AG08395 (cell line): ENCODE measurements at regions not wholly inside any gene's neighbourhood (a gene's known extent, or its start where the extent isn't known, plus 50 kb on each side); places are given as distances from the start of the nearest gene placed in this dataset.
"Not testable (repeated sequence)": the region's sequence is repeated elsewhere in the genome, so short reads cannot be mapped to it uniquely, and the experiment has no call there.

Experiments used
- DNase-seq: peaks from one replicate; pipeline ENCODE4 v3.0.0; 2012; ENCODE audit warnings: mixed read lengths, low spot score

DNA sequence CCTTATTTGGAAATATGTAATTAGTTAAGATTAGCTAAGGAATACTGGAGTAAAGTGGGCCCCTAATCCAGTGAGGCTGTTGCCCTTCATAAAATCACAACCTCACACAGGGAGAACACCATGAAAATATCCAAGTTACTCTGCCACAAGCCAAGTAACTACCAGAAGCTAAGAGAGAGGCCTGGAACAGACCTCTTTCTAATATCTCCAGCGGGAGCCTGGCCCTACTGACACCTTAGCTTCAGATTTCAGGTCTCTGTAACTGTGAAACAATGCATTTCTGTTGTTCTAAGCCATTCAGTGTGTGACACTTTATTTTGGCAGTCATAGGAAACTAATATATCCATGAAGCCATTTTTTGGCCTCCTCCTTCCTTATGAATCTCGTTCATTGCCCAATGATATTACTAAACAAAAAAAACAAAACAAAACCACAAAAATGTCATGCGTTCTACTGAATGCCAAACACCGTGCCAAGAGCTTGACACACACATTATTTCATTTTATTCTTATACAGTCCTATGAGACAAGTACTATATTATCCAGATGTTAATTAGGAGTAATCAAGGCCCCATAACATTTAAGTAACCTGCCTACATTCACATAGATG, 699.0 kb downstream of the MAT2B start:
- DNase-seq = no peak

DNA sequence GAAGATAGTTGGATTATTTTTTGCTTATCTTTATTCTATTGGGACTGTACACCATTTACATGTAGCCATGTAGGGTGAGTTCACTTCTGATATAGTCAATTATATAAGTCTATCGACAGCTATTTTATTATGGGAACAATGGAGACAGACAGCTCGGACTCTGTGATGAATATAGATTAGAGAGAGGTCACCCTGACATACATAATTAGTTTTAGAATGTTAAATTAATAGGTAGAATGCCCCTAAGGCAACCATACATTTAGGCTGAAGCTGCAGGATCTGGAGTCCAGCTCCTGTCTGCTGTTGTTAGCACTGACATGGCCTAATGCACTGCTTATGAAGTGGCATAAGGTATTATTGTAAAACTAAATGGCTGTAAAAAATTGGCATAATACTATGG, 700.8 kb downstream of the MAT2B start:
- DNase-seq = no peak

DNA sequence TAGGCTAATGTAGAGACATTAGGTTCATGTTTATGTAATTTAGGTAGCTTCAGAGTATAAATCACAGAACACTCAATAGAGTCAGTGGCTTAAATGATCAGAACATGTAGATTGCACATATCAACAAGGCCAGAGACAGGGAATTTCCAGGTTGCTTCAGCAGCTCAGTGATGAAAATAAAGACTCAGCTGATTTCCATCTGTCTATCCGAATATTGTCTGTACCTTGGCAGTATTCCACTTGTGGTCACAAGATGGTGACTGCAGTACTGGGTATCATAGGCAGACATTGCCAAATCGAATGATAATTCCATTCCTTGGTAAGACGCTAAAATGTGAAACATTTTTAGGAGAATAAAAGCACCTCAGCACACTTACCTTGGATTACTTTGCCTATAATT, 702.2 kb downstream of the MAT2B start:
- DNase-seq = no peak

DNA sequence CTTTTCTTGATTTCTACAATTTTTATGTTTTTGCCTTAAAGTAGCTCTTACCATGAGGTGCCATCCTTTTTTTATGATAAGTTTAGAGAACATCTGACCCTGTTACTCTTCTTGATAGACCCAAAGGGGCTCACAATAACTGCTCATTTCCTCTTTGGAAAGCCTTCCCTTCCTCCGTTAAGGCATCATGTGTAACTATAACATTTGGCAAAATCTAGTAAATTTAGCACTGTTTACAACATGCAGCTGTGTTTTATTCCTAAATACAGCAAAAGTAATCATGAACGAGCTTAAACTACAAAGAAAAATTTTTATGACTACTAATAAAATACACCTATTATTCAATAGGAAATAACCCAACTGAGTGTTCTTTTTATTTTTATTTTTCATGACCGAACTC, 705.1 kb downstream of the MAT2B start:
- no peak for DNase-seq

DNA sequence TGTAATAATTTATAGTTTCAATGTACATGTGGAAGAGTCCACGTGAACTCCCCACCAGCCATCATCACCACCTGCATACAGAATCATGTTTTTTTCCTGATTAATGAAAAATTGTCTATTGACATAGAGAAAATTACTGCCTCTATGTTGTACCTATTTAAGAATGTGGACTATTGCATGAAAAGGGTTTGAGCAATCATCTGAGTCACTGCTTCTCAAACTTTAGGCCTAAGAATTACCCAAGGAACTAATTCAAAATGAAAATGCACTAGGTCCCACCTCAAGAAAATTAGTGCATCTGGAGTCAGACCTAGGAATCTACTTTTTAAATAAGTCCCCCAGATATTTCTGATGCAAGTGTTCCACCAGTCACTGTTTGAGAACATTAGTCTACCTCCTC, 709.3 kb downstream of the MAT2B start:
- DNase-seq = no peak

DNA sequence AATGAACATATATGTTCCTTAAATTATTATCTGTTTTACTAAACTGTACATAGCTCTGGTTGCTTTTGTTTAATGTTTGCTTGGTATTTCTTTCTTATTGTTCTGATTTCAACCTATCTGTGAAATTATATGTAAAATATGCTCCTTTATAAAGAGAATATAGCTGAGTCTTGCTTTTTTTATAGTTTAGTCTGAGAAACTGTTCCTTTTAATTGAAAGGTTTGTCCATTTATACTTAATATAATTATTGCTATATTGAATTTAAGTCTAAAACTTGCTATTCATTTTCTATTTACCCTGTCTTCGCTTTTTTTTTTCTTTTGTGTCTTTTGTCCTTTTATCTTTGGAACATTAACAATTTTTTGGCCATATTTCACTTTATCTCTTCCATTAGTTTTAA, 712.0 kb downstream of the MAT2B start:
- DNase-seq = no peak

DNA sequence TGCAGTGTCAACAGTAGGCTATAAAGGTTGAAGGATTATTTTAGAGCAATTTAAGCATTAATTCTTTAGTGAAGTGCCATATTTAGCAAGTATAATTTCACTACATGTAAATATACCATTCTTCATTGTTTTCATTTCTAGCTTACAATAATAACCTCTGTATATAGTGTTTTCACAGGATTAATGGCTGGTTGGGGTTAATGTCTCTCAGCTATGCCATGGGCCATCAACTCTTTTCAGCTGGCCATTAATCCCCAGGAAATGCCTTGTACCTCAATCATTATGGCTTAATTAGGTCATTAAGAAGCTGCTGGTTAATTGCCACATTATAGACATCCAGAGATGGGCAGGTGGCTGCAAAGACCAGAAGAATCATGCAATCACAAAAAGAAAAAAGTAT, 715.1 kb downstream of the MAT2B start:
- DNase-seq = no peak

DNA sequence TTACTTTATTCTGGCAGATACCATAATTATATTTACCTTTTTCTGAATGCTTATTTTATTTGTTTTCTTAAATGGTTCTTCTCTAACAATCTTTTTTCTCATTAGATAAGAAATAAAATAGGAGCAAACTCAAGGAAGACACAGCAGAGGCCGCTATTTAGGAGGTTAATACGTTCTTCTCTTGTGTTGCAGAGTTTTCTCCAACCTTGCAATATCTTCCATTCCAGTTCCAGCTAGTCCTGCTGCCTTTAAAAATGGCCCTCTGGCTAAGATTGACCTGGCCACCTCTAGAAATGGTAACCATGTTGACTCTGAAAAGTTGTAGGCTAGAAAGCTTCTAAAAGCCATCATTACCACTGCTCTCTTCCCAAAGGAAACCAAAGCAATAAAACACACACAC, 718.8 kb downstream of the MAT2B start:
- DNase-seq = no peak

DNA sequence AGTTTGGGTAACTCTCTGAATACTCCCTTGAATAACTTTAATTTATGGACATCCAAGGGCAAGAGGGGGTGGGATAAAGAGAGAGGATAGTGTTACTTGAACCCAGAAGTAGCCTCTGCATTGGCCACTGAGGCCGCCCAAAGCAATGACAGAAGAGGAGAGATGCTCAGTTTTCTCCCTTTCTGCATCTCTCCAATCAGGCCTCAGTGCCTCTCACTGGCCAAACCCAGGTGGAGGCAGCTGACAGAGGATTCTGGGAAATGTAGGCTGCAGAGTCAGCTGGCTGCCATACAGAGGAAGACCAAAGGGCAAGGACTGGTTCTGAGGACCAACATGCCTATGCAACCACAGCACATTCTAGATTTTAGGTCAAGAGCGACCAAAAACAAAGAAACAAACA, 719.4 kb downstream of the MAT2B start:
- DNase-seq = no peak

DNA sequence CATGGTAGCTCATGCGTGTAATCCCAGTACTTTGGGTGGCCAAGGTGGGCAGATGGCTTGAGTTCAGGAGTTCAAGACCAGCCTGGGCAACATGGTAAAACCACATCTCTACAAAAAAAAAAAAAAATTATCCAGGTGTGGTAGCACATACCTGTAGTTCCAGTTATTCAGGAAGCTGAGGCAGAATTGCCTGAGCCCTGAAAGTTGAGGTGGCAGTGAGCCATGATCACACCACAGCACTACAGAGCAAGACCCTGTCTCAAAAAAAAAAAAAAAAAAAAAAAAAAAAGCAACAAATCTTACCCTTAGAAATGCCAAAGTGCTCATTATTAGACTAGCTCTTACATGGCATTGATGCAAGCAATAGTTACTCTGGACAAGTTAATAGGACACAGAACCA, 724.9 kb downstream of the MAT2B start:
- DNase-seq = no peak

DNA sequence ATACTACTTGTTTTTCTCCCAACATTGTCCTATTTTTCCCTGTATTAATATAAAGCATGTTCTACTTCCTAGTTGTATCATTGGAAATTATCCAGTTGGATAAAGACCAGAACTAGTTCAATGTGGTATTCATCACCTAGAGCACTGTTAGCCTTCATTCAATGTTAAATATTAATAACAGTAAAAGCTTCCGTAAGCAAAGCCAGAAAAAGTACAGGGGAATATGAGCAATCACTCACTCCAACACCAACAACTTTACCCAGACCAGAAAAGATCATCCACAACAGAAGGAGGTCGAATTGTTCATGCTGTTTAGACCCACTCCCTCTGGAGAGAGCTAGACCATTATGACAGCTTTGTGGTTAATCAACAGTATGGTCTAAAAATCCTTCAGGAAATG, 728.4 kb downstream of the MAT2B start:
- DNase-seq = no peak

DNA sequence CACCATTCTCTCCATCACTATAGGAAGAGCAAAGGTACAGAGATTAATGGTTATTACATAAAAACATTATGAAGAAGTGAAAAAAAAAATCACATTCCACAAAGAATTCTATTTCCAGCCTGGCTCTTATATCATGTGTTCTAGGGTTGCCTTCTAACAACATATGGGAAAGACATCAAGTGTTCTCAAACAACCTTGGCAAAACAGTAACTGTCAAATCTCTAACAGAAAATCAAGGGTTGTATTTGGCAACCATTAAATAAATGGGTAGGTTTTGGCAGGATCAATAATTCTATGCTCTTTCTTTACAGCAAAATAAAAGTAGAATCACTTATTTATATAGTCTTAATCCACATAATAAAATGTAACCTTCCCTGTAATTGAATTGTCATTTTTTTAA, 728.9 kb downstream of the MAT2B start:
- no peak for DNase-seq

DNA sequence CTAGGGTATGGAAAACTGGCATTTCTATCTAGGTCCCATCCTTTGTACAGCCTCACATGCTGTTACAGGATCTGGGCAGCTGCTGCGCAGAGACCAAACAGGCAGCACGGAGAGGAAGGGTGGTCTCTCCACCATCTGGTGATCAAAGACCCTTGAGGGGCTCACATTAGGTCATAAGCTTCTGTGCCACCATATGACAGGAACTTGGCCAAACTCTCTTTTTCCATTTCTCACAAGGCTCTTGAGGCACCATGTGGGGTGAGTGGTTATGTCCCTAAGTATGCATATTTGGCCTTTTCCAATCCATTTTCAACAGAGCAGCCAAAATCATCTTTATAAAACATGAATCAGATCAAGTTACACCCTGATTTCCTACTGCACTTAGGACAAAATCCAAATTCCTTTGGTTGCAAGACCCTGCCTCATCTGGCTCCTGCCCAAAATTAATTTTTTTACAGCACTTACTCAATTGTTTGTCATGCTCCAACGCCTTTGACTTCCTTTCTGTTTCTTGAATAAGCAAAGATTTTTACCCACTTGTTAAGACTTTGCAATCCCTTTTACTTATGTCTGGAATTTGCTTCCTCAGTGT, 730.0 kb downstream of the MAT2B start:
- DNase-seq = no peak

DNA sequence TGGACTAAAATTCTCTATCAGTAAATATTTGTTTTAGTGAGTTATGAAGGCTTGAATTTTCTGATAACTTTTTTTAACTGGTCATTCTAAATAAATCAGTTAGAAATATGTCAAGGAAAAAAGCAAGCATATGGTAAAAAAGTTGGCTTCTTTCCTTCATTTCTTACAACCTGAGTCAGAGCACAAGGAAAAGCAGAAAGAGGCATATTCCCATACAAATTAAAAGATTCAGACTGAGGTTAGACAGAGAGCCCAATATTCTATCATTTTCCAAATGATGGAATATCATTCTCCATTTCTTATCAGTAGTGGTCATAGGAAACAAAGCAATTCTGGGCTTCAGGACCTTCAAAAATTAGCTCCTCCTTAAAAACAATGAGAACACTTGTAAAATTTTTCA, 732.1 kb downstream of the MAT2B start:
- no peak for DNase-seq

DNA sequence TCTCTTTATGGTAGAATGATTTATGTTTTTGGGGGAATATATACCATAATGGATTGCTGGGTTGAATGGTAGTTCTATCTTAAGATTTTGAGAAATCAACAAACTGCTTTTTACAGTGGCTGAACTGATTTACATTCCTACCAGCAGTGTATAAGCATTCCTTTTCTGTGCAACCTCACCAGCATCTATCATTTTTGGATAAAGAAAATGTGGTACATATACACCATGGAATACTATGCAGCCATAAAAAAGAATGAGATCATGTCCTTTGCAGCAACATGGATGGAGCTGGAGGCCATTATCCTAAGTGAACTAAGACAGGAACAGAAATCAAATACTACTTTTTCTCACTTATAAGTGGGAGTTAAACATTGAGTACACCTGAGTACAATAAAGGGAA, 746.4 kb downstream of the MAT2B start:
- not testable (repeated sequence) for DNase-seq

DNA sequence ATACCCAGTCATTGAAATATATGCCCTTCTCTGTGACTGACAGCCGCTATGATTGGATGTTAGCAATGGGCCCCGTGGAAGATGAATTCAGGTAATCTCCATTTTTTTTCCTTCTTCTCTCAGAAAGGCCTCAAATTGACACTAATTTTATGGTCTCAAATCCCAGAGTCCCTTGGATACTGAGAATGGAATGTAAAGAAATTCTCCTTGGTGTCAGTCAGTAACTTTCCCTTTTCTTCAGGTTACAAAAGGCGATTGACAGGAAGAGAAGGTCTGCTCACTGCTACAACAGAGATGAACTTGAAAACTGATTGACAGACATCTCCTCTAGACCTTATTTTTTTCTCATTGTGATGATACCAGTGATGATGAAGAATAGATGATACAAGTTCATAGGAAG, 748.3 kb downstream of the MAT2B start:
- no peak for DNase-seq

DNA sequence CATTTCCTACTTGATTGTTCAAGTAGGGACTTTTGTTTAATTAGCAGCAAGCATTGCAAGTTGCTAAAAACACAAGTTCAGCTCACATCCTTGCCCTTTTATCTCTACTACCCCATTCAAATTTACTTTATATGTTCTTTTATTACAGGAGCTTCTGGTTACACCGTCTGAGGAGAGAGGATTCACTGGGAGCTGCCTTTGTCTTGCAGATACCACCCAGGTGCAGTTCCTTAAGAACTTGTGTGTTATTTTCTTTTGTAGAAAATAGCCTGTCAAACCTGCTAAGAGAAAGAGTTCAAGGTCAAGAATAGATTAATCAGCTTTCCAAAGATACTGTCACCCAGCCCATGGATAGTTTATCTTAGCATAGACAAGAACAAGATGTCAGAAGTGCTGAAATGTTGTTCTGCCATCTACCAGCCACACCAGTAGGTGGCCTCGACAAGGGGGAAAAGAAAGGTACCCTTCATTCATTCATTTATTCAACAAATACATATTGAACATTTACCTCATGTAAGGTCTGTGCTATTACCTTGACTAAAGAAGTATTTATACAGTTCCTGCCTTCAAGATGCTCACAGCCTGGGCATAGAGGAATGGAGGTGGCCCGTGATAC, 750.3 kb downstream of the MAT2B start:
- no peak for DNase-seq

DNA sequence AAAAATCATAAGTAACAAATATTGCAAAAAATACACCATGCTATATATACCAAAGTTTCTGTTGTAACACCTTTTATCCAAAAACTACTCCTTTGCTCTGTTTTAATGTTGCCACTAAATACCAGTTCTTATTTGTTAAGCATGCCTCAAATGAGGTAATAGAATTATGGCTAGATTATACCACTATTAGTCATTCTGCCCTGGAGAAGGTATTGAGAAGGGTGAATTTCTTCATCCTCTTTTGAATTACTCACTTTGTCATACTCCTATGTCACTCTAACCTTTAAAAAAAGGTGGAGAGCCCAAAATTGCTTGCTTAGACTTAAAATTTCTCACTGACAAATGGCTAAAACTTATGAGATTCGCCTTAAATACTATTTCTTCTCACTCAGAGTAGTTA, 750.9 kb downstream of the MAT2B start:
- no peak for DNase-seq

DNA sequence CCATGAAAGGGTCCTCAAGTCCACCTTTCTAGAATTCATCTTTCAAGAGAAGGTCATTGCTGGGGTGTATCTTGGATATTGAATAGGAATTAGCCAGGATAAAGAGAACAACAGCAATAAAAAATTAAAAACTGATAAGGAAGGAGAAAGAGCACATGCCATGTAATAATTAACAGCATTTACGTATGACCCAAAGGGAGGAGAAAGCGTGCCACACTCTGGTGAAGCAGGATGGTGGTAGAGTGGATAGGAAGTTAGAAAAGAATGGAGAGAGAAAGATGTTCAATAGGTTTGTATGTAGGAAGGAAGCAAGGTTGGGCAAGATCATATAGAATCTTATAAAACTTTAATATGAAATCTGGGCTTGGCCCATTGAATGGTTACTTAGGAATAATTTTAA, 751.5 kb downstream of the MAT2B start:
- DNase-seq = no peak

DNA sequence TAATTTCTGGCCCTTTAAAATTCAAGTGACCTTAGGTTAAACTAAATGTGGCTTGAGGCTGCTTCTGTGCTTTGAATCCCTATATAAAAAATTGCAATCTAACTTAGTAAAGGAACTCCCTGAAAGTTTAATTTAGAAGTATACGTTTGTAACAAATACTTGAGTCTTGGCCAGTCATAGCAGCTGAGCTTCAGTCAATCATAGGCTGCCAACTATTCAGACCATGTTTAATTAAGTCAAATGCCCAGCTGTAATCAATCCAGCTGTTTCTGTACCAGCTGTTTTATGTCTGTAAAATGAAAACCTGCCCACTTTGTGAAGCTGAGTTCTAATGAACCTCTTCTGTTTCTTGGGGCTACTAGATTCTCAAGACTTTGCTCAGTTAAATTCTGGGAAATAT, 760.1 kb downstream of the MAT2B start:
- DNase-seq = no peak

DNA sequence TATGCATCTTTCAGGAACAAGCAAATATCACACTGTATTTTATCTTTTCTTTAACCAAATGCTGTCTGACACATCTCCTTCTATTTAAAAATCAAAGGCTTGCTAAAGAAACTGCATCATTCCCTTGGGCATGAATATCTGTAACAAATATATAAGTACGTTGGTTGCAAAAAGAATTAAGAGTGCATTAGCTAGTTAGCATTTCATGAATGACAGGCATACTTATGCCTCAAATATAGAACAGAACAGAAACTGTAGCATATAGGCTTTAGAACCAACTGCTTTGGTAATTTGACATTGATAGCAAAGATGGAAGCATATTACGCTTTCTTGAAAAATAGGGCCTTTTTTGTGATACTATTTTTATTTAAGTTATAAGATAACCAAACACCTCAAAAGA, 761.2 kb downstream of the MAT2B start:
- no peak for DNase-seq

DNA sequence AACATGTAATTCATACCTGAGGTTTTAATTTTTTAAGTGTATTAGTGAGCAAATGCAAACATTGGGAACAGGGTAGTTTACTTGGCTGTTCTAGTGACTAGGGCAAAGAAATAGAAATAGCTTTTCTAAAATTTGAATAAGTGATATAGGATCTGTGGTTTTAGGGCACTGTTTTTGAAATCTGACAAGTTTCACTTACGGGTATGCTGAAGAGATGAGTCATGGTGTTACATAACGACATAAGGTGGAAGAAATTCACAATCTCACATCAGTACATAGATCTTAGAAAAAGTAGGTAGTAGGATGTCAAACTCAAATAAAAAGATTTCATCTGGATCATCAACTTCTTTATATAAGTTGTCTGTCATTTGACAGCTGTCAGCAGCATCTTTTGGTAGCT, 772.3 kb downstream of the MAT2B start:
- DNase-seq = no peak

DNA sequence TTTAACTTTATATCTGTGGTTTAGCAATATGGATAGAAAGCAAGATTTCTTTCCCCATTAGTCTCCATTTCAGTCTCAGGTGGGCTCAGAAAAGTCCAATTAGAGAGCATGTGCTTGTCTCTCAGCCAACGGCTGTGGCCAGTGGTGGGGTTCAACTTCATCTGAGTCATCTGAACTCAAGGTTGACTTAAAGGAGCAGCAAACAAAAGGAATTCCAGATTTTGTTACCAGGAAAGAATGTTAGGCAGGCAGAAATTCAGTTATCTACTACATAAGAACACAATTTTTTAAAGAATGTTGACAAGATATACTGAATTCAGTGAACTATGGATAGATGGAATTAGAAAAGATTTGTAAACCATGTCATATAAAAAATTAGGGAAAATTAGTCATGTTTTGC, 784.1 kb downstream of the MAT2B start:
- DNase-seq = no peak

DNA sequence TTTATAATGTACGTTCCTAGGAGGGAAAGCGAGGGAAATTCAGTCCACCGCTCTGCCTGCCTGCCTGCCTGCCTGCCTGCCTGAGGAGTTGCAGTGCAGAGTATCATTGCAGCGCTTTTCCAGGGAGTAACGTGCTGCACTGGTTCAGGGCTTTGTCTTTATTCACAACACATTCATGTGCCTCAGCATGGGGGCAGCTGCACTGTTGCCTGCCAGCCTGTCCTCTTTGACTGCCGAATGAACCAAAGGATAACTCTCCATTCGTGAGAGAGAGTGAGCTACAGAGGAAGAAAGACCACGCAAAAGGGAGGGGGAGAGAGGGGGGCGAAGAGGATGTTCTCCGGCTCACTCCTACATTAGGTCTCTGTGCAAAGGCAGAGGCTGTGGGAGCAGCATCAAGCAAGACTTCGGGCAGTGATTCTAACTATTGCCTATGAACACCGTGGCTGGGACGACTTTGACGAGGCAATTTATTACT, 791.2 kb downstream of the MAT2B start:
- DNase-seq = no peak
